Fibroblast of pulmonary artery (primary cell): ENCODE measurements at regions not wholly inside any gene's neighbourhood (a gene's known extent, or its start where the extent isn't known, plus 50 kb on each side); places are given as distances from the start of the nearest gene placed in this dataset.

ENCODE experiments used
- DNase-seq: peaks from one replicate; pipeline ENCODE4 v3.0.0-alpha.2; 2010; ENCODE audit warnings: low read depth
- H3K4me3 ChIP-seq: replicated peaks from 2 replicates; pipeline ENCODE4 v1.5.1; 2011; ENCODE audit warnings: low read depth, mild to moderate bottlenecking, control low read depth, low read length, moderate library complexity
- TF ChIP-seq, protein P1 (sequence below): IDR thresholded peaks from 2 replicates; pipeline ENCODE4 v1.5.1; 2011; ENCODE audit warnings: mild to moderate bottlenecking, control low read depth, low read length, inconsistent platforms; ENCODE audit errors: missing control alignments

DNA sequence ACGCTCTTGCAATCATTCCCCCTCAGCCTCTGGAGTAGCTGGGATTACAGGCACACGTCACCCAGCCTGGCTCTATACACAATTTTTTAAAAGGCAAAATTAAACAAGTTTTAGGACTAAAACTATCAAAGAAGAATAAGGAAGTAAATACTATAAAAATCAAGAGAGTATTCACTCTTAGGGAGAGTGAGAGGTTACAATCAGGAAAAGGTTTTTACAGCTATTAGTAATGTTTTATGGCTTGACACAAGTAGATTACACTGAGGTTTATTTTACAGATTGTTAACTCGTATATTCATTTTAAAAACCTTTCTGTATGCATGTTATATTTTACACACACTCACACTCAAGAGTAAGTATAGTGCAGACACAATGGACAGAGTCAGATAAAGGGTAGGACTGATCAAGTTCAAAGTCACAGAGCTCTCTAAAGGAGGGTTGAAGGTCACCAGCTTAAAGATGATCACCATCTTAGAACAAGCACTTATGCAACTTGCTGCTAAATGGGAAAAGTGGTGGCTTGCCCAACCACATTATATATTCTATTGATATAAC is 77.9 kb upstream of the MAN1A2 start:
- no peak overlapping the region for H3K4me3 ChIP-seq
- TF ChIP-seq, protein P1, sequence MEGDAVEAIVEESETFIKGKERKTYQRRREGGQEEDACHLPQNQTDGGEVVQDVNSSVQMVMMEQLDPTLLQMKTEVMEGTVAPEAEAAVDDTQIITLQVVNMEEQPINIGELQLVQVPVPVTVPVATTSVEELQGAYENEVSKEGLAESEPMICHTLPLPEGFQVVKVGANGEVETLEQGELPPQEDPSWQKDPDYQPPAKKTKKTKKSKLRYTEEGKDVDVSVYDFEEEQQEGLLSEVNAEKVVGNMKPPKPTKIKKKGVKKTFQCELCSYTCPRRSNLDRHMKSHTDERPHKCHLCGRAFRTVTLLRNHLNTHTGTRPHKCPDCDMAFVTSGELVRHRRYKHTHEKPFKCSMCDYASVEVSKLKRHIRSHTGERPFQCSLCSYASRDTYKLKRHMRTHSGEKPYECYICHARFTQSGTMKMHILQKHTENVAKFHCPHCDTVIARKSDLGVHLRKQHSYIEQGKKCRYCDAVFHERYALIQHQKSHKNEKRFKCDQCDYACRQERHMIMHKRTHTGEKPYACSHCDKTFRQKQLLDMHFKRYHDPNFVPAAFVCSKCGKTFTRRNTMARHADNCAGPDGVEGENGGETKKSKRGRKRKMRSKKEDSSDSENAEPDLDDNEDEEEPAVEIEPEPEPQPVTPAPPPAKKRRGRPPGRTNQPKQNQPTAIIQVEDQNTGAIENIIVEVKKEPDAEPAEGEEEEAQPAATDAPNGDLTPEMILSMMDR: no peak
- no peak for DNase-seq

DNA sequence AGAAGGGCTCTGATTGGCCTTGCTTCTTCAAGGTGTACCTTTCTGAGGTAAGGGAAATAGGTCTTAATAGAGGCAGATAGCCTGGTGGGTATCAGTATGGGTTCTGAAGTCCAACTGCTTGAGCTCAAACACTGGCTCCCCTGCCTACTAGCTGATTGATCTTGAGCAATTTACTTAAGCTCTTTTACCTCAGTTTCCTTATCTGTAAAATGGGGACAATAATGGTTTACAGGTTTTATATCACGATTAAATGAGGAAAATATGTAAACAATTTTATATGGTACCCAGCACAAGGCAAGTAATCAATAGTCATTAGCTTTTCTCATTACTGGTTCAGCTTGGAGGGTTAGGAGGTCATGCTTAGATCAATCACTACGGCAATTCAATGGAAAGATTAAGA is 75.8 kb upstream of the VTCN1 start:
- TF ChIP-seq, protein P1: no peak
- DNase-seq: no peak
- H3K4me3 ChIP-seq: no peak overlapping the region

DNA sequence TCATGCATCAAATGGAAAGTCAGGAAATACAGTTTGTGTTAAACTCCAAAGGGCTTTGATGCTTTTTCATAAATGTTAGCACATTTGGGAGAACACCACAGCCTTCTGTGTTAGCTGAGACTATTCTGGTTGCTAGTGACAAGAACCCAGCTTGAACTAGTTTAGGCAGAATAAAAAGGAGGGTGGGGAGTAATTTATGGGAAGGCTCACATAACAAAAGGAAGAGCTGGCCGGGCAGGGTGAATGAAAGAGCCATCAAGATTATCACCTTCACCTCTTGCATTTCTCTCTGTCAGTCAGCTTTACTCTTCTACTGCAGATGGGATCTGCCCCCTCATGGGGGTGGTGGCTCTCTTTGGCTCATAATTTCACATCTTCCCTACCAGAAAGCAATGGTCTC is 75.4 kb upstream of the VTCN1 start:
- no peak overlapping the region for H3K4me3 ChIP-seq
- TF ChIP-seq, protein P1: no peak
- DNase-seq: no peak

DNA sequence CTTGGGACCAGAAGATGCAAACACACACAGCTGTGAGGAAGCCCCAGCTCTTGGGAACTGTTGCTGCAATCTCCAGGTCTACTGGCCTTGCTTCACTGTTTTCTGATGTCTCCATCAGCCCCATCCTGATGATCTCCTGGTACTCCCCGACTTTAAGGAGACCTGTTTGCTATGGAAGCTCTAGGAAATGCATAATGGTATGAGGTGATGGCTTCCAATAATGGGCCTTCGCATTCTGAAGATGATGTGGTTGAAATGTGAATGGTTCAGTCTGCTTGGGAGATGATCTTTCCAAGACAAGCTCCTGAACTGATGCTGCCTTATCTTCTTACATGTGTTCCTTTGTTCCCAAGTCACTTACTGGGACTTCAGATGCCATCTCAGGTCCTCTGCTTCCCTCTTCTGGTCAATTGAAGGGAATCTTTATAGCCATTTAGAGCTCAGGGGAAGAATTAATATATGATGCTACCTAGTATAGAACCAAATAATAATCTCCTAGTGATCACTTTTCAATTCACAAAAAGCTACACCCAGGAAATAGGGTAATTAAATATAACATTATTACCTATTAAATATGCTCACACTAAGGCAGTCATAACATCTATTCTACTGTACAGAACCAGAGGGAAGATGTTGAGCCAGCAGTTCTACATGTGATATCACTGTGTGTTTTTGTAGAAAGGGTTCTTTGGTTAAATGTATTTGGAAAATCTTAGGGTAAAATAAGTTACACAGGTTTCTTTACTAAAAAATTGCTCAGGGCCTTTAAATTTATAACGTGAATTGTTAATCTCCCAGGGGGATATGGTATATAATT is 73.9 kb upstream of the VTCN1 start:
- H3K4me3 ChIP-seq: no peak overlapping the region
- DNase-seq: peak; percentile 69
- TF ChIP-seq, protein P1: peak; percentile 53

DNA sequence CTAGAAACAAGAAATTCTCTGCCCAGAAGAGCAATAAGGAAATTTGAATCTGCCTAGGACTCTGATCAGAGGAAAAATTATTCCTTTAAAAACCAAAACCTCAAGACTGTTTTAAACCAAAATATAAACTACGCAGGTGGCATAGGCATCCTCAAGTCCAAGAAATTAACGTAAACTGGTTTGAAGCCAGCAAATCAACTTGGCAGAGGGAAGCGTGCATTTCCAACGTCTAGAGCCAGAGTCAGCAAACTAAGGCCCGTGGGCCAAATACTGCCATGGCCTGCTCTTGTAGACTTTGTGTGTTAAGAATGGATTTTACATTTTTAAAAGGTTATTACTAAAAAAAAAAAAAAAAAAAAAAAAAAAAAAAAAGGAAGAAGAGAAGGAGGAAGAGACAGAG is 67.8 kb upstream of the VTCN1 start:
- H3K4me3 ChIP-seq: no peak overlapping the region
- DNase-seq: no peak
- TF ChIP-seq, protein P1: no peak

DNA sequence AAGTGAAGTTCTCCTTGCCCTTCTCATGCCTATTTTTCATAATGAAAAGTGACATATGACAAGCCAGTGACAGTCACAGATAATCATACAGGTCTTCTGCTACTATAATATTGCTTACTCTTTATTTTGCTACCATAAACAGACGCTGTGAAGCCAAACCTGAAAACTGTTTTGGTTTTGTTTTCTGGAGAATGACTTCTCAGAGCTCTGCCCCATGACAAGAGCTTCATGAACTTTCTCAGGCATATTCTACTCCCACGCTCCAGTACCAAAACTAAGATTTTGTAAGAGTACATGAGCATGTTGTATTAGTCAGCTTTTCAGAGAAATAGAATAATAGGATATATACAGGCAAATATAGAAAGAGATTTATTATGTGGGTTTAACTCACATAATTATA is 64.3 kb upstream of the VTCN1 start:
- TF ChIP-seq, protein P1: no peak
- H3K4me3 ChIP-seq: no peak overlapping the region
- DNase-seq: peak; percentile 41
